ENCODE measurements at regions not wholly inside any gene's neighbourhood (a gene's known extent, or its start where the extent isn't known, plus 50 kb on each side); places are given as distances from the start of the nearest gene placed in this dataset.
"Not testable (repeated sequence)": the region's sequence is repeated elsewhere in the genome, so short reads cannot be mapped to it uniquely, and the experiment has no call there.

GRCh38 chr2:10230499-10230898, 72.2 kb upstream of the HPCAL1 start:
- DNase-seq (ENCODE audit: low read depth), result no peak
- no peak for TF ChIP-seq CTCF (IDR thresholded peaks at IDR 0.05; ENCODE audit: control insufficient read depth, extremely low read depth, insufficient read depth)
- no peak overlapping the region for H3K4me3 ChIP-seq (ENCODE audit: low read depth, low read length)

- not testable (repeated sequence) for DNase-seq (ENCODE audit: low read depth); H3K4me3 ChIP-seq (ENCODE audit: low read depth, low read length)
Measured at GRCh38 chr2:10230921-10231320, 71.8 kb upstream of the HPCAL1 start.

GRCh38 chr2:10231551-10232085, 71.1 kb upstream of the HPCAL1 start:
- no peak overlapping the region for H3K4me3 ChIP-seq (ENCODE audit: low read depth, low read length)
- TF ChIP-seq CTCF (IDR thresholded peaks at IDR 0.05; ENCODE audit: control insufficient read depth, extremely low read depth, insufficient read depth), result no peak
- DNase-seq (ENCODE audit: low read depth), result no peak

- TF ChIP-seq CTCF (IDR thresholded peaks at IDR 0.05; ENCODE audit: control insufficient read depth, extremely low read depth, insufficient read depth), result no peak
- no peak for DNase-seq (ENCODE audit: low read depth)
- H3K4me3 ChIP-seq (ENCODE audit: low read depth, low read length), result no peak overlapping the region
Measured at GRCh38 chr2:10232096-10232815, 70.4 kb upstream of the HPCAL1 start.

GRCh38 chr2:10233131-10234012, 69.3 kb upstream of the HPCAL1 start:
- DNase-seq (ENCODE audit: low read depth), result no peak
- H3K4me3 ChIP-seq (ENCODE audit: low read depth, low read length), result no peak overlapping the region
- TF ChIP-seq CTCF (IDR thresholded peaks at IDR 0.05; ENCODE audit: control insufficient read depth, extremely low read depth, insufficient read depth), result no peak

- TF ChIP-seq CTCF (IDR thresholded peaks at IDR 0.05; ENCODE audit: control insufficient read depth, extremely low read depth, insufficient read depth), result no peak
- H3K4me3 ChIP-seq (ENCODE audit: low read depth, low read length), result no peak overlapping the region
- no peak for DNase-seq (ENCODE audit: low read depth)
Measured at GRCh38 chr2:10234013-10234306, 68.7 kb upstream of the HPCAL1 start.

GRCh38 chr2:10234409-10235094, 68.2 kb upstream of the HPCAL1 start:
- H3K4me3 ChIP-seq (ENCODE audit: low read depth, low read length), result no peak overlapping the region
- TF ChIP-seq CTCF (IDR thresholded peaks at IDR 0.05; ENCODE audit: control insufficient read depth, extremely low read depth, insufficient read depth), result no peak
- no peak for DNase-seq (ENCODE audit: low read depth)

All from LNCaP clone FGC (cell line).